ENCODE measurements at regions not wholly inside any gene's neighbourhood (a gene's known extent, or its start where the extent isn't known, plus 50 kb on each side); places are given as distances from the start of the nearest gene placed in this dataset.

DNA sequence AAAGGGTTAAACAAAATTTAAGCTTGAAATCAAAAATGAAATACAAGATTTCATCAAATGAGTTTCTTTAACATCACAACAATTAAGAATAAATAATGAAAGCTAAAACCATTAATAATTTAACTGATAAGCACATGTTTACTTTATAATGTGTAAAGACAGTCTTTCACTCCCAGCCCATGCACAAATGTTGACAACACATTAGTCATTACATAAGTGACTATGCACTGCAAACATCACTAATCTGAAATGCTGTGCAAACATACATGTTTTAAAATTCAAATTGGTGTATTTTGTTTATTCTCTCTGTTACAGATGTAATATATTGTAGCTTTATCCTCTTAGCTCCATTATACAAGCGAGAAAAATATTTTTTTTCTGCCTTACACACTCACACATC, 220.6 kb upstream of the CPXCR1 start:
- Histone ChIP-seq H3K27me3 (replicated peaks; ENCODE audit: control insufficient read depth, insufficient read depth, low read length) (no peaks in the 10 kb centered on the region), H3K4me3 (replicated peaks; ENCODE audit: low read depth, low read length) (no peak overlapping the region), H3K36me3 (ENCODE audit: control insufficient read depth, insufficient read depth, low read length) (no peaks in the 10 kb centered on the region)
- TF ChIP-seq, protein P1, sequence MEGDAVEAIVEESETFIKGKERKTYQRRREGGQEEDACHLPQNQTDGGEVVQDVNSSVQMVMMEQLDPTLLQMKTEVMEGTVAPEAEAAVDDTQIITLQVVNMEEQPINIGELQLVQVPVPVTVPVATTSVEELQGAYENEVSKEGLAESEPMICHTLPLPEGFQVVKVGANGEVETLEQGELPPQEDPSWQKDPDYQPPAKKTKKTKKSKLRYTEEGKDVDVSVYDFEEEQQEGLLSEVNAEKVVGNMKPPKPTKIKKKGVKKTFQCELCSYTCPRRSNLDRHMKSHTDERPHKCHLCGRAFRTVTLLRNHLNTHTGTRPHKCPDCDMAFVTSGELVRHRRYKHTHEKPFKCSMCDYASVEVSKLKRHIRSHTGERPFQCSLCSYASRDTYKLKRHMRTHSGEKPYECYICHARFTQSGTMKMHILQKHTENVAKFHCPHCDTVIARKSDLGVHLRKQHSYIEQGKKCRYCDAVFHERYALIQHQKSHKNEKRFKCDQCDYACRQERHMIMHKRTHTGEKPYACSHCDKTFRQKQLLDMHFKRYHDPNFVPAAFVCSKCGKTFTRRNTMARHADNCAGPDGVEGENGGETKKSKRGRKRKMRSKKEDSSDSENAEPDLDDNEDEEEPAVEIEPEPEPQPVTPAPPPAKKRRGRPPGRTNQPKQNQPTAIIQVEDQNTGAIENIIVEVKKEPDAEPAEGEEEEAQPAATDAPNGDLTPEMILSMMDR (IDR thresholded peaks at IDR 0.05; ENCODE audit: insufficient read depth, low read length, poor library complexity, severe bottlenecking): no peak
- DNase-seq (ENCODE audit: extremely low read depth, insufficient read length): no peak

DNA sequence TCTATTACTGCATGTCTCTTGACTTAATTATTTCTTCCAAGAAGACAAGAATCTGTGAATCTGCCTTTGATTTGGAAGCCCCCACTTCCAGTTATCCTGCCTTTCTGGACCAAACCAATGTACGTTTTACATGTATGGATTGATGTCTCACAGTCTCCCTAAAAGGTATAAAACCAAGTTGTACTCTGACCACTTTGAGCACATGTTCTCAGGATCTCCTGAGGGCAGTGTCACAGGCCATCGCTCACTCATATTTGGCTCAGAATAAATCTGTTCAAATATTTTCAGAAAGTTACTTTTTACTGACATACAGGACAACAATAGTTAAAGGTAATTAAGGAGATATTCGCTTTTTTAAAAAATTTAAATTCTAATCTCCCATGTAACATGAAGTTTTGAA, 188.6 kb upstream of the CPXCR1 start:
- Histone ChIP-seq H3K36me3 (ENCODE audit: control insufficient read depth, insufficient read depth, low read length) (no peaks in the 10 kb centered on the region), H3K27me3 (replicated peaks; ENCODE audit: control insufficient read depth, insufficient read depth, low read length) (no peaks in the 10 kb centered on the region), H3K4me3 (replicated peaks; ENCODE audit: low read depth, low read length) (no peak overlapping the region)
- no peak for DNase-seq (ENCODE audit: extremely low read depth, insufficient read length)
- TF ChIP-seq, protein P1 (IDR thresholded peaks at IDR 0.05; ENCODE audit: insufficient read depth, low read length, poor library complexity, severe bottlenecking): no peak

DNA sequence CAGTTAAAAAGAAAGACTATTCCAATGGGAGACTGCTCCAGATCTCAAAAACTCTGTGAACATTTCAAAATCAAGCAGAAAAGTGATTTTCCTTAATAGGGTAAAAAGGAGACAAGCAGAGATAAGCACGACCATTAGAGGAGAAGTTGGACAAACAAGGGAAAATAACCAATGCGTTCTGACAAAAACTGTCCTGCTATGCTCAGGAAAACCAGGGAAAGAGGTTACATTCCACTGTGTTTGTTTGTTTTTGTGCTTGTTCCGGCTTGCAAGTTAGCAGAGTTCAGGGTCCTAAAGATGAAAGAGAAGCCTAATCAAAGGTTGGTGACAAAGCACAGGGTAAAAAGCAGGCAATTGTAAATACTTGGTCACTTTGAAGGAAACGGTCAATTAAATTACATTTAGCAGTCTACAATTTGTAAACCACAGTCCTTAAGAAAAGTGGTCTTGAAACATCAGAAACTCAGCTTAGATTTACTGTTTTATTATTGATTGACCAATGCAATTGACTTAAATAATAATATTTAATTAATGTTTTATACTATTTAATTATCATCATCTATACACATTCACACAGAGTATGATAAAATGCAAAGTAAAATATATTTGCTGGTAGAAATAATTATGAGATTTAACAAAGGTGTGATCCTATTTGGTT, 186.2 kb upstream of the CPXCR1 start:
- no peaks in the 10 kb centered on the region for H3K27me3 ChIP-seq (replicated peaks; ENCODE audit: control insufficient read depth, insufficient read depth, low read length)
- no peak overlapping the region for H3K4me3 ChIP-seq (replicated peaks; ENCODE audit: low read depth, low read length)
- TF ChIP-seq, protein P1 (IDR thresholded peaks at IDR 0.05; ENCODE audit: insufficient read depth, low read length, poor library complexity, severe bottlenecking): no peak
- no peaks in the 10 kb centered on the region for H3K36me3 ChIP-seq (ENCODE audit: control insufficient read depth, insufficient read depth, low read length)
- no peak for DNase-seq (ENCODE audit: extremely low read depth, insufficient read length)

DNA sequence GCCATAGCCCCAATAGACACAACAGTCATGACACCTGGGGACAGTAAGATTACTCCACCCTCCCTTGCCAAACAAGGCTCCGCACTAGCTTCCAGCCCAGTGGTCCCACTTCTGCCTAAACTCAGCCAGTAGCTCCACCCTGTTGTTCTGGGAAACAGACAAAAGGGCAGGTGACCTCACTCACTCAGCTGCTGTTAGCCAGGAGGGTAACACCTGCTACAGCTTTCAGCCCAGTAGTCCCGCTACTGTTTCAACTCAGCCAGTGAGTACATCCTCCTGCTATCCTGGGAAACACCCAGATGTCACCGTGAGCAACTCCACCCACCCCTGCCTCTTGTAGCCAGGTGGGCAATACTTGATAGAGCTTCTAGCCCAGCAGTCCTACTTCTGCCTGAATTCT, 162.7 kb upstream of the CPXCR1 start:
- Histone ChIP-seq H3K27me3 (replicated peaks; ENCODE audit: control insufficient read depth, insufficient read depth, low read length) (no peaks in the 10 kb centered on the region), H3K36me3 (ENCODE audit: control insufficient read depth, insufficient read depth, low read length) (no peaks in the 10 kb centered on the region), H3K4me3 (replicated peaks; ENCODE audit: low read depth, low read length) (no peak overlapping the region)
- no peak for DNase-seq (ENCODE audit: extremely low read depth, insufficient read length)
- TF ChIP-seq, protein P1 (IDR thresholded peaks at IDR 0.05; ENCODE audit: insufficient read depth, low read length, poor library complexity, severe bottlenecking): no peak

DNA sequence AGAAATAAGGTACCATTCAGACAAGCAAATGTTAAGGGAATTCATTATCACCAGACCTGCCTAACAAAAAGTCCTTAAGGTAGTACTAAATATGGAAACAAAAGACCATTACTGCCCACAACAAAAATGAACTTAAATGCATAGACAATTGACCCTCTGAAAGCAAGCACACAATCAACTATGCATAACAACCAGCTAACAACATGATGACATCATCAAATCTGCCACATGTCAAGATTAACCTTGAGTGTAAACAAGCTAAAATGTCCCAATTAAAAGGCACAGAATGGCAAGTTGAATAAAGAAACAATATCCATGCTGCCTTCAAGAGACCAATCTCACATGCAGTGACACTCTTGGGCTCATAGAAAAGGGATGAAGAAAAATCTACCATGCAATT, 160.7 kb upstream of the CPXCR1 start:
- TF ChIP-seq, protein P1 (IDR thresholded peaks at IDR 0.05; ENCODE audit: insufficient read depth, low read length, poor library complexity, severe bottlenecking): no peak
- no peaks in the 10 kb centered on the region for H3K36me3 ChIP-seq (ENCODE audit: control insufficient read depth, insufficient read depth, low read length)
- H3K27me3 ChIP-seq (replicated peaks; ENCODE audit: control insufficient read depth, insufficient read depth, low read length): no peaks in the 10 kb centered on the region
- H3K4me3 ChIP-seq (replicated peaks; ENCODE audit: low read depth, low read length): no peak overlapping the region
- DNase-seq (ENCODE audit: extremely low read depth, insufficient read length): no peak

DNA sequence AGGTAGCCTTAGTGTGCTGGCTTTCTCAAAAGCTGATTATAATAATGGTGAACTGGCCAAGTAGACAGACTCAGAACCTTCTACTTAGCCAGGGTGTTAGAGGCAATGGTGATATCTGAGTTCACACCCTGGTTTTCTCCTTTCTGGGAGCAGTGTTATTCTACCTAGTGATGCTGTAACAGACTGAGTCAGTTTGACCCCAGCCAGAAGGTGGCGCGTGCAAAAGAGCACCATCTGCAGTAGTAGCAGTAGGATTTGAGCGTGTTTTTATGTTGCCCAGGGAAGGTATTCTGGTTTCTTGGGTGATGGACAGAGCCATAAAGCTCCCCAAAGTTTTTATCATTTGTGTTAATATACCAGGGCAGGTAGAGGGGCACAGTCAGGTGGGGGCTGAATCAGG, 143.8 kb upstream of the CPXCR1 start:
- H3K27me3 ChIP-seq (replicated peaks; ENCODE audit: control insufficient read depth, insufficient read depth, low read length): no peaks in the 10 kb centered on the region
- no peak for DNase-seq (ENCODE audit: extremely low read depth, insufficient read length)
- TF ChIP-seq, protein P1 (IDR thresholded peaks at IDR 0.05; ENCODE audit: insufficient read depth, low read length, poor library complexity, severe bottlenecking): no peak
- H3K4me3 ChIP-seq (replicated peaks; ENCODE audit: low read depth, low read length): no peak overlapping the region
- H3K36me3 ChIP-seq (ENCODE audit: control insufficient read depth, insufficient read depth, low read length): no peaks in the 10 kb centered on the region

Data from GM06990 (cell line).